Activated naive CD8-positive, alpha-beta T cell treated with anti-CD3 and anti-CD28 coated beads, Interleukin-2, amount 50 U/mL, for 16 hours (primary cell): ENCODE measurements at regions not wholly inside any gene's neighbourhood (a gene's known extent, or its start where the extent isn't known, plus 50 kb on each side); places are given as distances from the start of the nearest gene placed in this dataset.

Source experiments
- DNase-seq: peaks from one replicate; pipeline ENCODE4 v3.0.0-alpha.2; 2020; ENCODE audit warnings: low read depth, low spot score

GRCh38 chr9:80382211-80382891, 810.6 kb downstream of the TLE4 start:
- DNase-seq, result no peak

- DNase-seq, result no peak
Observed at GRCh38 chr9:80380301-80380700, 808.5 kb downstream of the TLE4 start.

GRCh38 chr9:80378669-80379293, 807.0 kb downstream of the TLE4 start:
- DNase-seq, result no peak

GRCh38 chr9:80376180-80376579, 804.4 kb downstream of the TLE4 start:
- no peak for DNase-seq

GRCh38 chr9:80375477-80375876, 803.7 kb downstream of the TLE4 start:
- no peak for DNase-seq

- no peak for DNase-seq
Observed at GRCh38 chr9:80369641-80370040, 797.9 kb downstream of the TLE4 start.

GRCh38 chr9:80366626-80367025, 794.9 kb downstream of the TLE4 start:
- no peak for DNase-seq

- DNase-seq, result no peak
Observed at GRCh38 chr9:80359941-80360881, 788.4 kb downstream of the TLE4 start.

- no peak for DNase-seq
Observed at GRCh38 chr9:80359291-80359690, 787.5 kb downstream of the TLE4 start.

GRCh38 chr9:80352967-80353366, 781.2 kb downstream of the TLE4 start:
- no peak for DNase-seq

- DNase-seq, result no peak
Observed at GRCh38 chr9:80351612-80352011, 779.8 kb downstream of the TLE4 start.

GRCh38 chr9:80326105-80326504, 754.3 kb downstream of the TLE4 start:
- no peak for DNase-seq

- no peak for DNase-seq
Observed at GRCh38 chr9:80320916-80321315, 749.2 kb downstream of the TLE4 start.

GRCh38 chr9:80320480-80320879, 748.7 kb downstream of the TLE4 start:
- no peak for DNase-seq

GRCh38 chr9:80305136-80305535, 733.4 kb downstream of the TLE4 start:
- no peak for DNase-seq

GRCh38 chr9:80294955-80295354, 723.2 kb downstream of the TLE4 start:
- DNase-seq, result no peak

GRCh38 chr9:80294318-80294717, 722.6 kb downstream of the TLE4 start:
- DNase-seq, result no peak

GRCh38 chr9:80292231-80292630, 720.5 kb downstream of the TLE4 start:
- no peak for DNase-seq

GRCh38 chr9:80285326-80285725, 713.6 kb downstream of the TLE4 start:
- no peak for DNase-seq

- no peak for DNase-seq
Observed at GRCh38 chr9:80282766-80283165, 711.0 kb downstream of the TLE4 start.

GRCh38 chr9:80259079-80259478, 687.3 kb downstream of the TLE4 start:
- no peak for DNase-seq

- DNase-seq, result no peak
Observed at GRCh38 chr9:80251778-80252177, 680.0 kb downstream of the TLE4 start.
